GM12865 (cell line): ENCODE measurements at regions not wholly inside any gene's neighbourhood (a gene's known extent, or its start where the extent isn't known, plus 50 kb on each side); places are given as distances from the start of the nearest gene placed in this dataset.

ENCODE experiments used
- DNase-seq: peaks from one replicate; pipeline ENCODE4 v3.0.0; 2010; ENCODE audit warnings: low read depth
- H3K4me3 ChIP-seq: 2 replicates; pipeline ENCODE4 v1.5.1; 2011; ENCODE audit warnings: mild to moderate bottlenecking, low read depth, low read length, control low read depth
- TF ChIP-seq, protein P1 (sequence below): IDR thresholded peaks from 2 replicates; pipeline ENCODE4 v1.5.1; 2011; ENCODE audit warnings: low read length, control low read depth, low read depth, inconsistent platforms; ENCODE audit not compliant: insufficient read depth; ENCODE audit errors: missing control alignments

DNA sequence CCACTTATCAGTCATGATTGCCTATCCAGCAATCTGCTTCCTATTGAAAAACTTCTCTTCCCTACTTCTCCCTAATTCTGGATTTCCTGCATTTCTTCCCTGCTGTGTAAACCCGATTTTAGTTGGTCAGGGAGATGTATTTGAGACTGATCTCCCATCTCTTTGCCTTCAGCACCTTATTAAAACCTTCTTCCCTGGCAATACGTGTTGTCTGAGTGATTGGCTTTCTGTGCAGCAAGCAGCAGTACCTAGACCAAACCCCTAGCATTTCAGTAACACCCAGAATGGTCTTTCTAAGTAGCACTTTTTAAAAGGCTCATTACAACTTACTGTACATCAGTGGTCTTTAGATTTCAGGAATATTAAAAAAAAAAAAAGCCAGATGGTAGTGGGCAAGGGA lies 99.1 kb upstream of the PDE10A start:
- TF ChIP-seq, protein P1, sequence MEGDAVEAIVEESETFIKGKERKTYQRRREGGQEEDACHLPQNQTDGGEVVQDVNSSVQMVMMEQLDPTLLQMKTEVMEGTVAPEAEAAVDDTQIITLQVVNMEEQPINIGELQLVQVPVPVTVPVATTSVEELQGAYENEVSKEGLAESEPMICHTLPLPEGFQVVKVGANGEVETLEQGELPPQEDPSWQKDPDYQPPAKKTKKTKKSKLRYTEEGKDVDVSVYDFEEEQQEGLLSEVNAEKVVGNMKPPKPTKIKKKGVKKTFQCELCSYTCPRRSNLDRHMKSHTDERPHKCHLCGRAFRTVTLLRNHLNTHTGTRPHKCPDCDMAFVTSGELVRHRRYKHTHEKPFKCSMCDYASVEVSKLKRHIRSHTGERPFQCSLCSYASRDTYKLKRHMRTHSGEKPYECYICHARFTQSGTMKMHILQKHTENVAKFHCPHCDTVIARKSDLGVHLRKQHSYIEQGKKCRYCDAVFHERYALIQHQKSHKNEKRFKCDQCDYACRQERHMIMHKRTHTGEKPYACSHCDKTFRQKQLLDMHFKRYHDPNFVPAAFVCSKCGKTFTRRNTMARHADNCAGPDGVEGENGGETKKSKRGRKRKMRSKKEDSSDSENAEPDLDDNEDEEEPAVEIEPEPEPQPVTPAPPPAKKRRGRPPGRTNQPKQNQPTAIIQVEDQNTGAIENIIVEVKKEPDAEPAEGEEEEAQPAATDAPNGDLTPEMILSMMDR: no peak
- no peak overlapping the region for H3K4me3 ChIP-seq
- no peak for DNase-seq

DNA sequence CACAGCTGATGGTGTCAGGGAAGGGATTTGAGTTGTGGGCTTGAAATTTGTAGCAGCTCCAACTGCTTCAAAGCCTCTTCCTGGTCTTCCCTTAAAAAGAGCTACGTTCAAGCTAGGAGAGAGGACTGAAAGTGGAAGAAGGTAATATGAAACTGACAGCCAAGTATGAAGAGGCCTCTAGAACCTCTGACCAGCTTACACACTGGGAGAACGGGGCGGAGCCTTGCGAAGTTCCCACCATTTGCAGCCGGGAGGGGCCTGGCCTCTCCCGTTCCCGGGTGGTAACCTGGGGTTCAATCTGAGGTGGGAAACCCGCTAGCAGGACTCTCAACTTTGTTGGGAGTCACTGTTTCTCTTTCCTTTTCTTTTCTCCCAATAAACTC lies 97.8 kb upstream of the PDE10A start:
- TF ChIP-seq, protein P1: no peak
- DNase-seq: no peak
- no peak overlapping the region for H3K4me3 ChIP-seq

DNA sequence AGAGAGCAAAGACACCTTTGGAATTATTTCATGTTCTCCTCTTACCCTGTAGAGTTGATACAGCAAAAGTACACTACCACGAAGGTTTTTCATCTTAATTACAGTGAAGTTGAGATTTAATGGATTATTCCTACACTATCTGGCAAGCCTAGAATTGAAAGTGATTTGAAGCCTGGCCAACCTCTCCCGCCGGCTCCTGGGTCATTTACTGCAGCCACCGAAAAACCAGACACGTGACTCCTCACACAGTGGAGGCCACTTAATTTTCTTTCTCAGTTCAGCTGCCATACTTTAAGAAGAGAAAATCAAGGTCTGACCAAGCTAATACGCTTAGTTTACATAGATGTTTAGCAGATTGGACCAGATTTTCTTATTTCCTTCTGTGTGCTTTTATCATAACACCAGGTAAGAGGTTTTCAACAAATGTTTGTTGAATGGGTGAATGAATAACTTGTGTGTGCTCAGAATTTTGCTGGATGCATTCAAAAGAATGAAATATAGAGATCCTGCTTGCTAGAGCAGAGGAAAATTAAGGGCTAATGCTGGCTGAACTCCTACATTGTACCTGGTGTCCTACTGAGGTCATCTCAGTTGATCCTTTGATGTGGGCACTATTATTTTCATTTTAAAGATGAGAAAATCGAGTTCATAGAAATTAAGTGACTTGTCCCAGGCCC lies 97.2 kb upstream of the PDE10A start:
- H3K4me3 ChIP-seq: no peak overlapping the region
- DNase-seq: no peak
- TF ChIP-seq, protein P1: no peak

DNA sequence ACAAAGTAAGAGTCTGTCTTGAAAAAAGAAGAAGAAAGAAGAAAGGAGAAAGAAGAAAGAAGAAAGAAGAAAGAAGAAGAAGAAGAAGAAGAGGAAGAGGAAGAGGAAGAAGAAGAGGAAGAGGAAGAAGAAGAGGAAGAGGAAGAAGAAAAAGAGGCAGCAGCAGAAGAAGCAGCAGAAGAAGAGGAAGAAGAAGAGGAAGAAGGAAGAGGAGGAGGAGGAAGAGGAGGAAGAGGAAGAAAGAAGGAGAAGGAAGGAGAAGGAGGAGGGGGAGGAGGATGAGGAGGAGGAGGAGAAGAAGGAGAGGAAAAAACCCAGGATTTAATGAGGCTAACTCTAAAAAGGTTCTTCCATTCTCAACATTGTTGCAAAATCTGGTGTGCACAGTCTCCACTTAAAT lies 95.4 kb upstream of the PDE10A start:
- DNase-seq: no peak
- H3K4me3 ChIP-seq: no peak overlapping the region
- TF ChIP-seq, protein P1: no peak

DNA sequence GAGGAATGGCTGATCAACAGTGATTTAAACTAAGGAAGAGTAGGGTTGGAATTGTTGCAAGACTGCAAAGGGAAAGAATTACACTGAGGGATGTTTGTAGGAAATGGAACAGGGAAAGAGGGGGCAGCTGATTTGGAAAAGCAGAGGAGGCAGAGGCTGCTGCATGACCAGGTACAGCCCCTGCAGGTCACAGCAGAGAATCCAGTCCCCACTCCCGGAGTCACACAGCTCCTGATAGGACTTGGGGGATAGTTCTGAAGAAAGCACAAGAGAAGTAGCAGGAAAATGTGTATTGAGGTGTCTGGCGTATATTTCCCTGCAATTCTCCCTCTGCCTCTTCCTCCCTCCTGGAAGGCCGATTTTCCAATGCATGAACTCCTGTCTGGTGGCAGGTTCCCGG lies 92.5 kb upstream of the PDE10A start:
- TF ChIP-seq, protein P1: no peak

DNA sequence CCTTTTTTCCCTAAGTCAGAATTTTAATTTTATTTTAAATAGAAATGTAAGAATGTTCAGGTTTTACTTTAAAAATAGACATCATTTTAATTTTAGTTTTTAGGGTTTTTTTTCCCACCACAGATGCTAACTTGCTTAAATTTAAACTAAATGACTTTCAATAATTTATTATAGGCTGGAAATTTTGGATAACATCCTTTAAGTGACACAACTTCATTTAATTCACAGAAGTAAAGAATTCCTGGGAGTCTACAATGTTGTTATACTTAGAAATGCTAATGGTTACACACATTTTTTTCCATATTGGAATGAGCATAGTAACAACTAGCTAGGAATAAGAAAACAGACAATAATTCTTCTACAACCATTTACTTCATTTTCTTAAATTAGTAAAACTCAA lies 90.5 kb upstream of the PDE10A start:
- TF ChIP-seq, protein P1: no peak
- H3K4me3 ChIP-seq: no peak overlapping the region
- DNase-seq: no peak

More for the DNA sequence above, 92.5 kb upstream of the PDE10A start:
- no peak overlapping the region for H3K4me3 ChIP-seq
- no peak for DNase-seq

DNA sequence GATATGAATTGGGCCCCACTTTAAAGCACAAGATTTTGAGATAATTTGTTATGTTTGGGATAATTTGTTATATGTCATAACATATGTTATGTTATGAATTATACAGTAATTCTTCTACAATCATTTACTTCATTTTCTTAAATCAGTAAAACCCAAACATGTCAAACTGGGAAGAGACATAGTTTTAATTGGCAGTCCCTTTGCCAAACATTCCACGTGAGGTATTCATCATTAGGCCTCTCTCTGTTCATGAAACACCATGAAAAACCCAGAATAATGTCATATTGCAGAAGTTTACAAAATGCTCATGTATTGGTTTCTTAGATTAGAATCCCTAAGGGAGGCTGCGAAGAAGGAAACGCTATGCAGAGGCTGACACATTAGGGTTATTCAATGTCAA lies 89.4 kb upstream of the PDE10A start:
- no peak overlapping the region for H3K4me3 ChIP-seq
- TF ChIP-seq, protein P1: no peak
- DNase-seq: no peak
